ENCODE measurements at regions not wholly inside any gene's neighbourhood (a gene's known extent, or its start where the extent isn't known, plus 50 kb on each side); places are given as distances from the start of the nearest gene placed in this dataset.

DNA sequence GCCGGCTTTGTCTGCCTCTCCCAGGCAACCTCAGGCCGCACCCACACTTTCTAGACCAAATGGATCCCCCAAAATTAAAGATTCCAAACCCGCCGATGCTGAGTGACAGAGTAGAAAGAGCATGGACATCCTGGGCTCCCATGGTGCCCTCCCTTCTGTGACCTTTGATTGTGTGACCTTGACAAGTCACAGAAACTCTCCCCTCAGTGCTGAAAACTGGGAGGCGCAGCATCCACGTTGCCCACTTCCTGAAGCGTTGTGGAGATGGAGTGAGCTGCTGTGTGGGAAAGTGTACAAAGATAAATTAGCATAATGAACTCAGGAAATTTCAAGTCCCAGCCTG is 74.4 kb upstream of the MFGE8 start:
- Histone ChIP-seq H3K27ac (no peak overlapping the region), H3K4me3 (no peak overlapping the region), H3K36me3 (no peaks in the 10 kb centered on the region), H3K4me1 (peaks cover 1 to 13% (median 10%) of the 10 kb centered on the region in 9 donors), H3K27me3 (no peaks in the 10 kb centered on the region), H3K9me3 (no peaks in the 10 kb centered on the region)
- 73 to 77% methylated on average over 7 of the region's 7 CpGs for WGBS, 2 donors
- DNase-seq (no peak), ATAC-seq (no peak)
- intact Hi-C loops (cut with DNase I), result no loop called here
- no peak for TF ChIP-seq CTCF (IDR thresholded peaks at IDR 0.05)

GRCh38 chr15:88987934-88988671 is 74.9 kb upstream of the MFGE8 start:
- no peak for TF ChIP-seq CTCF (IDR thresholded peaks at IDR 0.05)
- intact Hi-C loops (cut with DNase I), result no loop called here
- 57 to 60% methylated on average over 8 of the region's 8 CpGs for WGBS, 2 donors

GRCh38 chr15:88989578-88989977 is 76.4 kb upstream of the MFGE8 start:
- WGBS, 2 donors, result 87 to 88% methylated on average over 5 of the region's 5 CpGs
- Histone ChIP-seq H3K4me3 (no peak overlapping the region), H3K9me3 (no peaks in the 10 kb centered on the region), H3K27ac (no peak overlapping the region), H3K27me3 (no peaks in the 10 kb centered on the region), H3K36me3 (no peaks in the 10 kb centered on the region), H3K4me1 (no peaks in the 10 kb centered on the region)
- ATAC-seq, result no peak
- TF ChIP-seq CTCF (IDR thresholded peaks at IDR 0.05), result no peak
- intact Hi-C loops (cut with DNase I), result no loop called here
- no peak for DNase-seq

More at GRCh38 chr15:88987934-88988671, 74.9 kb upstream of the MFGE8 start:
- no peak overlapping the region for H3K27ac ChIP-seq
- H3K27me3 ChIP-seq, result no peaks in the 10 kb centered on the region
- no peaks in the 10 kb centered on the region for H3K36me3 ChIP-seq
- H3K4me3 ChIP-seq, result no peak overlapping the region
- ATAC-seq, result no peak
- peaks cover 0 to 7% (median 4%) of the 10 kb centered on the region in 9 donors for H3K4me1 ChIP-seq
- DNase-seq, result no peak
- no peaks in the 10 kb centered on the region for H3K9me3 ChIP-seq

DNA sequence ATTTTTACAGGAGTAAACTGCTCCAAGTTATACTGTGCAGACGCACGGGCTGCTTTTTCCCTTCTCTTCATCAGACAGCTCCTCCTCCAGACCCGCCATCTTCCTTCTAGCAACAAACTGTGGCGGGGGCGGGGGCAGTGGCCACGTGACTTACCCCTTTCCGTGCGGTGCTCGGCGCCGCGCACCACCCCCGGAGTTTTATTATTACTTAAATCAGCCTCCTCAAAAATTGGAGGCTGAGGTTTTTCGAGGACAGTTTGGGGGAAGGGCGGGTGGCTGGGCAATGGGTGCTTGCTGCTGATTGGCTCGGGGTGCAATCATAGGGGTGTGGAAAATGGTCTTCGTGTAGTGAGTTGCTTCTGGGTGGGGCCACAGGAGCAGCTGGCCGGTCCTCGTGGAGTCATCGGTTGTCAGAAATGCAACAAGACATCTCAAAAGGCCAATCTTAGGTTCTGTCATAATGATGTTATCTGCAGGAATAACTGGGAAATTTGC is 77.1 kb upstream of the MFGE8 start:
- DNase-seq (no peak), ATAC-seq (no peak)
- no peak overlapping the region for H3K27ac ChIP-seq
- no peaks in the 10 kb centered on the region for H3K36me3 ChIP-seq
- TF ChIP-seq CTCF (IDR thresholded peaks at IDR 0.05), result no peak
- no peaks in the 10 kb centered on the region for H3K9me3 ChIP-seq
- no peaks in the 10 kb centered on the region for H3K27me3 ChIP-seq
- WGBS, 2 donors, result 91 to 92% methylated on average over 20 of the region's 20 CpGs
- no peaks in the 10 kb centered on the region for H3K4me1 ChIP-seq
- intact Hi-C loops (cut with DNase I), result no loop called here
- no peak overlapping the region for H3K4me3 ChIP-seq

Data from heart right ventricle (tissue), 16 donors.